Neural cell (in vitro differentiated cells): ENCODE measurements at regions not wholly inside any gene's neighbourhood (a gene's known extent, or its start where the extent isn't known, plus 50 kb on each side); places are given as distances from the start of the nearest gene placed in this dataset.
A peak's percentile ranks its signal among the peaks of the same experiment; 100 is the strongest.

Experiments used
- H2AFZ ChIP-seq: fragments of 200-600, 300-800 bp; sonication (generic), shearing (Covaris generic); 2 replicates; pipeline ENCODE4 v1.6.0; 2014; ENCODE audit warnings: low read depth, mild to moderate bottlenecking, antibody characterized with exemption, low read length, moderate library complexity
- H3F3A ChIP-seq: fragments of 200-600 bp; shearing (Covaris generic); 2 replicates; pipeline ENCODE4 v1.6.1; 2016; ENCODE audit warnings: mild to moderate bottlenecking, moderate library complexity, mixed read lengths, antibody characterized with exemption, low read length; ENCODE audit not compliant: insufficient read depth, poor library complexity, severe bottlenecking
- H3K27ac ChIP-seq: fragments of 200-600, 300-800 bp; sonication (generic), shearing (Covaris generic); 2 replicates; pipeline ENCODE4 v1.5.1; 2014; ENCODE audit warnings: mild to moderate bottlenecking, low read length, moderate library complexity
- H3K27me3 ChIP-seq: fragments of 300-800, 200-600 bp; sonication (generic), shearing (Covaris generic); 2 replicates; pipeline ENCODE4 v1.6.0; 2014; ENCODE audit warnings: mild to moderate bottlenecking, low read depth, low read length, moderate library complexity; ENCODE audit not compliant: insufficient read depth
- H3K36me3 ChIP-seq: fragments of 300-800, 200-600 bp; sonication (generic), shearing (Covaris generic); 2 replicates; pipeline ENCODE4 v1.5.1; 2014; ENCODE audit warnings: mild to moderate bottlenecking, antibody characterized with exemption, low read length, moderate library complexity; ENCODE audit not compliant: insufficient read depth
- H3K4me2 ChIP-seq: fragments of 300-800, 200-600 bp; sonication (generic), shearing (Covaris generic); 2 replicates; pipeline ENCODE4 v1.6.0; 2014; ENCODE audit warnings: mild to moderate bottlenecking, low read length
- H3K4me3 ChIP-seq: fragments of 300-800, 200-600 bp; sonication (generic), shearing (Covaris generic); 2 replicates; pipeline ENCODE4 v1.5.1; 2014; ENCODE audit warnings: mild to moderate bottlenecking, low read length, moderate library complexity
- H3K79me2 ChIP-seq: fragments of 200-600 bp; shearing (Covaris generic); replicated peaks from 2 replicates; pipeline ENCODE4 v1.6.0; 2014; ENCODE audit warnings: mild to moderate bottlenecking, low read length, moderate library complexity; ENCODE audit not compliant: insufficient read depth
- H3K9ac ChIP-seq: fragments of 300-800, 200-600 bp; sonication (generic), shearing (Covaris generic); 2 replicates; pipeline ENCODE4 v1.6.1; 2016; ENCODE audit warnings: mild to moderate bottlenecking, low read length, mixed read lengths
- H3K9me2 ChIP-seq: fragments of 200-600 bp; shearing (Covaris generic); 2 replicates; pipeline ENCODE4 v1.6.1; 2016; ENCODE audit warnings: mild to moderate bottlenecking, low read length, mixed read lengths; ENCODE audit not compliant: insufficient read depth
- H3K9me3 ChIP-seq: fragments of 200-600, 300-800 bp; sonication (generic), shearing (Covaris generic); 2 replicates; pipeline ENCODE4 v1.6.1; 2016; ENCODE audit warnings: mild to moderate bottlenecking, mixed run types, low read length, moderate library complexity, mixed read lengths
- H4K20me1 ChIP-seq: fragments of 200-600 bp; shearing (Covaris generic); 2 replicates; pipeline ENCODE4 v1.6.1; 2016; ENCODE audit warnings: mild to moderate bottlenecking, mixed run types; ENCODE audit not compliant: insufficient read depth
- EP300 ChIP-seq: fragments of 450-650 bp; conservative IDR thresholded peaks from 2 replicates; pipeline ENCODE4 v1.6.1; 2014; ENCODE audit warnings: antibody characterized with exemption, mild to moderate bottlenecking, moderate library complexity; ENCODE audit not compliant: poor library complexity, severe bottlenecking
- EZH2 ChIP-seq: fragments of 200-600, 300-800 bp; shearing (Covaris generic), sonication (generic); IDR thresholded peaks from 2 replicates; pipeline ENCODE4 v1.6.1; 2014; ENCODE audit warnings: antibody characterized with exemption, low read length, borderline replicate concordance, mild to moderate bottlenecking; ENCODE audit not compliant: insufficient read depth, poor library complexity, severe bottlenecking
- MXI1 ChIP-seq: fragments of 450-650 bp; conservative IDR thresholded peaks from 2 replicates; pipeline ENCODE4 v1.6.1; 2014; ENCODE audit warnings: antibody characterized with exemption, mild to moderate bottlenecking; ENCODE audit not compliant: poor library complexity, severe bottlenecking
- POLR2AphosphoS5 ChIP-seq: IDR thresholded peaks from 2 replicates; pipeline ENCODE4 v1.6.1; 2012
- RAD21 ChIP-seq: fragments of 450-650 bp; conservative IDR thresholded peaks from 2 replicates; pipeline ENCODE4 v1.6.1; 2014; ENCODE audit warnings: antibody characterized with exemption, mild to moderate bottlenecking, moderate library complexity
- SMC3 ChIP-seq: fragments of 450-650 bp; conservative IDR thresholded peaks from 2 replicates; pipeline ENCODE4 v1.6.1; 2014; ENCODE audit warnings: antibody characterized with exemption, mild to moderate bottlenecking, moderate library complexity; ENCODE audit not compliant: poor library complexity
- TAF1 ChIP-seq: IDR thresholded peaks from 2 replicates; pipeline ENCODE4 v1.6.1; 2012; ENCODE audit warnings: low read depth
- TF ChIP-seq, protein P1 (sequence below): fragments of 450-650 bp; IDR thresholded peaks from 2 replicates; pipeline ENCODE4 v1.5.1; 2014; ENCODE audit warnings: antibody characterized with exemption, mild to moderate bottlenecking, moderate library complexity; ENCODE audit not compliant: poor library complexity, severe bottlenecking
- TF ChIP-seq, protein P2 (sequence below): IDR thresholded peaks from 2 replicates; pipeline ENCODE4 v1.6.1; 2012; ENCODE audit warnings: borderline replicate concordance

DNA sequence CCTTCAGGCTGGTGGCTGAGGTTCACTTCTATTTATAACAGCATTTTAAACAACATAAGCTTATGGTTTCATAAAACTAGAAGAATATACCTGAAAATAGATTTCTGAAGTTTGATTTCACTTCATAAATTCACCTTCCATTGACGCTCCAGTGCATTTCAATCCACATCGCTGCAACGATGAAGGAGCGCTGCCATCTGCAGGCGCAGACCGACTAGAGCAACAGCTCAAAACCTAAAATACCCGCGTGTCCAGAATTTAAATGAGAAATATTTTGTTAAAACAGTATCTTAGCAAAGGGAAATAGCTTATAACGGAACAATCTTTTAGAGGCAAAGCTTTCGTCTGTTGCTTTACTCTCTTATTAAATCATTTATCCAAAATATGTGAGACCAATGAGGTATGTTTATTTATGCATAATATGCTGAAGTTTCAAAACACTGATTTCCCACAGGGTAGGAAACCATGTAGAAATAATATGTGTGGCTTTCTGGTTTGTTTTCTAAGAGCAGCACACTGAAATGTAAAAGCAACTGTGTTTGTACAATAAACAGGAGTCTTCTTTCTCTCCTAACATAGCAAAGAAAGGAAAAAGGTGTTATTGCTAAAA is 816.4 kb upstream of the FRG1 start:
- Histone ChIP-seq H3K27ac (no peak overlapping the region), H3K9me2 (no peaks in the 10 kb centered on the region), H3F3A (no peaks in the 10 kb centered on the region), H3K4me2 (no peak overlapping the region), H3K36me3 (no peaks in the 10 kb centered on the region), H3K9me3 (no peaks in the 10 kb centered on the region), H3K4me3 (no peak overlapping the region), H2AFZ (no peak overlapping the region), H3K9ac (no peak overlapping the region), H4K20me1 (no peaks in the 10 kb centered on the region), H3K27me3 (no peaks in the 10 kb centered on the region), H3K79me2 (no peaks in the 10 kb centered on the region)
- no peak for TF ChIP-seq POLR2AphosphoS5
- TF ChIP-seq RAD21, result peak; percentile 94
- TF ChIP-seq, protein P1, sequence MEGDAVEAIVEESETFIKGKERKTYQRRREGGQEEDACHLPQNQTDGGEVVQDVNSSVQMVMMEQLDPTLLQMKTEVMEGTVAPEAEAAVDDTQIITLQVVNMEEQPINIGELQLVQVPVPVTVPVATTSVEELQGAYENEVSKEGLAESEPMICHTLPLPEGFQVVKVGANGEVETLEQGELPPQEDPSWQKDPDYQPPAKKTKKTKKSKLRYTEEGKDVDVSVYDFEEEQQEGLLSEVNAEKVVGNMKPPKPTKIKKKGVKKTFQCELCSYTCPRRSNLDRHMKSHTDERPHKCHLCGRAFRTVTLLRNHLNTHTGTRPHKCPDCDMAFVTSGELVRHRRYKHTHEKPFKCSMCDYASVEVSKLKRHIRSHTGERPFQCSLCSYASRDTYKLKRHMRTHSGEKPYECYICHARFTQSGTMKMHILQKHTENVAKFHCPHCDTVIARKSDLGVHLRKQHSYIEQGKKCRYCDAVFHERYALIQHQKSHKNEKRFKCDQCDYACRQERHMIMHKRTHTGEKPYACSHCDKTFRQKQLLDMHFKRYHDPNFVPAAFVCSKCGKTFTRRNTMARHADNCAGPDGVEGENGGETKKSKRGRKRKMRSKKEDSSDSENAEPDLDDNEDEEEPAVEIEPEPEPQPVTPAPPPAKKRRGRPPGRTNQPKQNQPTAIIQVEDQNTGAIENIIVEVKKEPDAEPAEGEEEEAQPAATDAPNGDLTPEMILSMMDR, result peak; percentile 89
- no peak for TF ChIP-seq MXI1
- peak; percentile 92 for TF ChIP-seq SMC3
- TF ChIP-seq EZH2, result no peak
- TF ChIP-seq, protein P2, sequence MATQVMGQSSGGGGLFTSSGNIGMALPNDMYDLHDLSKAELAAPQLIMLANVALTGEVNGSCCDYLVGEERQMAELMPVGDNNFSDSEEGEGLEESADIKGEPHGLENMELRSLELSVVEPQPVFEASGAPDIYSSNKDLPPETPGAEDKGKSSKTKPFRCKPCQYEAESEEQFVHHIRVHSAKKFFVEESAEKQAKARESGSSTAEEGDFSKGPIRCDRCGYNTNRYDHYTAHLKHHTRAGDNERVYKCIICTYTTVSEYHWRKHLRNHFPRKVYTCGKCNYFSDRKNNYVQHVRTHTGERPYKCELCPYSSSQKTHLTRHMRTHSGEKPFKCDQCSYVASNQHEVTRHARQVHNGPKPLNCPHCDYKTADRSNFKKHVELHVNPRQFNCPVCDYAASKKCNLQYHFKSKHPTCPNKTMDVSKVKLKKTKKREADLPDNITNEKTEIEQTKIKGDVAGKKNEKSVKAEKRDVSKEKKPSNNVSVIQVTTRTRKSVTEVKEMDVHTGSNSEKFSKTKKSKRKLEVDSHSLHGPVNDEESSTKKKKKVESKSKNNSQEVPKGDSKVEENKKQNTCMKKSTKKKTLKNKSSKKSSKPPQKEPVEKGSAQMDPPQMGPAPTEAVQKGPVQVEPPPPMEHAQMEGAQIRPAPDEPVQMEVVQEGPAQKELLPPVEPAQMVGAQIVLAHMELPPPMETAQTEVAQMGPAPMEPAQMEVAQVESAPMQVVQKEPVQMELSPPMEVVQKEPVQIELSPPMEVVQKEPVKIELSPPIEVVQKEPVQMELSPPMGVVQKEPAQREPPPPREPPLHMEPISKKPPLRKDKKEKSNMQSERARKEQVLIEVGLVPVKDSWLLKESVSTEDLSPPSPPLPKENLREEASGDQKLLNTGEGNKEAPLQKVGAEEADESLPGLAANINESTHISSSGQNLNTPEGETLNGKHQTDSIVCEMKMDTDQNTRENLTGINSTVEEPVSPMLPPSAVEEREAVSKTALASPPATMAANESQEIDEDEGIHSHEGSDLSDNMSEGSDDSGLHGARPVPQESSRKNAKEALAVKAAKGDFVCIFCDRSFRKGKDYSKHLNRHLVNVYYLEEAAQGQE, result no peak
- no peak for TF ChIP-seq TAF1
- no peak for TF ChIP-seq EP300

DNA sequence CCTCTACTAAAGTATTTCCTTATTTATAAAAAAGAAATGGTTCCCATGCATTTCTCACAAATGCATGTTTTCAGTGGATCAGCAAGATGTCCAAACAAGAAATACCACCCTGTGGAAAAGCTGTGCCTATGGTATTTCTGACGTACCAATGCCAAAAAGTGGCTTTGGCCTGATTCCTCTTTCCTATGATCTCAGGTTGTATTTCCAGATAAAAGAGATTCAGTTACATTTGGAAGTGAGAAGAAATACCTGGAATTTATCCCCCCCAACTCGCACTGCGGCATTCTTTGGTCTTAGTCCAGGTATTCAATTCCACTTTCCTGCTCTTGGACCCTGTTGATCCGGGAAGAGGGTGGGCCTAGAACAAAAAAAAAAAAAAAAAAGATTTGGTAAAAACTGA is 815.9 kb upstream of the FRG1 start:
- Histone ChIP-seq H3K9ac (no peak overlapping the region), H3K27me3 (no peaks in the 10 kb centered on the region), H4K20me1 (no peaks in the 10 kb centered on the region), H3K36me3 (no peaks in the 10 kb centered on the region), H3K4me3 (no peak overlapping the region), H2AFZ (no peak overlapping the region), H3K4me2 (no peak overlapping the region), H3K27ac (no peak overlapping the region), H3K79me2 (no peaks in the 10 kb centered on the region), H3K9me2 (no peaks in the 10 kb centered on the region), H3F3A (no peaks in the 10 kb centered on the region), H3K9me3 (no peaks in the 10 kb centered on the region)
- TF ChIP-seq MXI1, result no peak
- TF ChIP-seq, protein P1, result no peak
- no peak for TF ChIP-seq RAD21
- TF ChIP-seq, protein P2, result no peak
- no peak for TF ChIP-seq TAF1
- no peak for TF ChIP-seq EP300
- TF ChIP-seq POLR2AphosphoS5, result no peak
- no peak for TF ChIP-seq SMC3
- TF ChIP-seq EZH2, result no peak
